GM13976 (cell line): ENCODE measurements at regions not wholly inside any gene's neighbourhood (a gene's known extent, or its start where the extent isn't known, plus 50 kb on each side); places are given as distances from the start of the nearest gene placed in this dataset.

Experiments used
- DNase-seq: peaks from one replicate; pipeline ENCODE4 v3.0.0; 2012; ENCODE audit warnings: low spot score
- in situ Hi-C: fragments of 300-500 bp; cut with MboI; formaldehyde crosslinking; loops from one replicate; pipeline ENCODE4 v1.12.0; 2022; ENCODE audit warnings: low sequenced_read_pairs, mixed read lengths, inconsistent platforms; ENCODE audit not compliant: unreplicated experiment
- TF ChIP-seq, protein P1 (sequence below): IDR thresholded peaks from 2 replicates; pipeline ENCODE4 v1.5.1; 2012; ENCODE audit warnings: borderline replicate concordance, mild to moderate bottlenecking; ENCODE audit not compliant: insufficient read depth; ENCODE audit errors: extremely low read depth, missing control alignments, control extremely low read depth

DNA sequence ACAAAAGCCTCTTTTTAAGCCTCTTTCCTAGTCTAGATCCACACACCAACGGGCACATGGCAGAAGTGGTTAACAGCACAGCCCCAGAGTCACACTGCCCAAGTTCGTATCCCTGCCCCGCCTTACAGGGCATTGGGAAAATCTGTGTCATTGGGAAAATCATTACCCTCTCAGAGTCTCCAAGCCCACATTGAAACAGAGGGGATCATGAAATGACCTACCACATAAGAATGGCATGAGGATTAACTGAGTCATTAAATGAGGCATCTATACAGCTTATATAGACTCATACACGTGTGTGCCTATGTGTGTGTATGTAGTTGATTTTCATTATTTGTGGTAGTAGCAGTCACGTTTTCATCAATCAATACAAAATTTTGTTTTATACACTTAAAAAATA is 469.0 kb upstream of the POU3F3 start:
- DNase-seq = no peak
- TF ChIP-seq, protein P1, sequence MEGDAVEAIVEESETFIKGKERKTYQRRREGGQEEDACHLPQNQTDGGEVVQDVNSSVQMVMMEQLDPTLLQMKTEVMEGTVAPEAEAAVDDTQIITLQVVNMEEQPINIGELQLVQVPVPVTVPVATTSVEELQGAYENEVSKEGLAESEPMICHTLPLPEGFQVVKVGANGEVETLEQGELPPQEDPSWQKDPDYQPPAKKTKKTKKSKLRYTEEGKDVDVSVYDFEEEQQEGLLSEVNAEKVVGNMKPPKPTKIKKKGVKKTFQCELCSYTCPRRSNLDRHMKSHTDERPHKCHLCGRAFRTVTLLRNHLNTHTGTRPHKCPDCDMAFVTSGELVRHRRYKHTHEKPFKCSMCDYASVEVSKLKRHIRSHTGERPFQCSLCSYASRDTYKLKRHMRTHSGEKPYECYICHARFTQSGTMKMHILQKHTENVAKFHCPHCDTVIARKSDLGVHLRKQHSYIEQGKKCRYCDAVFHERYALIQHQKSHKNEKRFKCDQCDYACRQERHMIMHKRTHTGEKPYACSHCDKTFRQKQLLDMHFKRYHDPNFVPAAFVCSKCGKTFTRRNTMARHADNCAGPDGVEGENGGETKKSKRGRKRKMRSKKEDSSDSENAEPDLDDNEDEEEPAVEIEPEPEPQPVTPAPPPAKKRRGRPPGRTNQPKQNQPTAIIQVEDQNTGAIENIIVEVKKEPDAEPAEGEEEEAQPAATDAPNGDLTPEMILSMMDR = no peak
- in situ Hi-C loops = no loop called here

DNA sequence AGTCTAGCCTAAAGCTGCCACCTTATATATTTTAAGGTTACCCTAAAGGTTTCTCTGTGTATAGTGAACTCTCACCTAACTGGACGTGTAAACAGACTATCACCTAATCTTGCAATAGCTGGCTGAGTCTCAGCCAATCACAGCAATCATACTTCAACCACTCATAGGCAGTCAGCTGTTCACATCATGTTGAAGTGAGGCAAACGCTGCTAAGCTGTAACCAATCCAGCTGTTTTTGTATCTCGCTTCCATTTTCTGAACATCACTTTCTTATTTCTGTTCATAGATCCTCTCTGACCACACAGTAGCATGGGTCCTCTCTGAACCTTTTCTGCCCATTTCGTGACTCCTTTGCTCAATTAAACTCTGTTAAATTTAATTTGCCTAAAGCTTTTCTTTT is 468.2 kb upstream of the POU3F3 start:
- DNase-seq = no peak
- TF ChIP-seq, protein P1 = no peak
- in situ Hi-C loops = no loop called here

- in situ Hi-C loops = no loop called here
- TF ChIP-seq, protein P1 = no peak
- DNase-seq = no peak
These were observed 465.6 kb upstream of the POU3F3 start for GRCh38 chr2:104388296-104388695.

DNA sequence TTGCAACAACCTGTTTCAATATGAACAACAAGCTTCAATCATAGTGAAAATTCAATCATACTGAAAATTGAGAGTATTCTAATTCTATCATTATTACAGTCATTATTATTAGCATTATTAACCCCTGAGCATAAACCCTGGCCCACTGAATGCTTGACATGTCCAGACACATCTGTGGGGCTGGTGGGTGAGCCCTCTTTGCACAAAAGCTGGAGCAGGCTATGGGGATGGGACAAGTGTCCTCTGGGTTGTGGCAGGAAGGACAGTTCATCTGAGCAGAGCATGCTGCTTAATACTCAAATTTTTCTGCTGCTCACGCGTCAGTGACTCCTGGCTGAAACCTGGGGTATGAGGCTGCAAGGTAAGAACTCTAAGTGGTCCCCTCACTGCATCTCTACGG is 451.1 kb upstream of the POU3F3 start:
- no peak for DNase-seq
- TF ChIP-seq, protein P1 = no peak
- in situ Hi-C loops = no loop called here

- TF ChIP-seq, protein P1 = no peak
- in situ Hi-C loops = no loop called here
- no peak for DNase-seq
These were observed 449.4 kb upstream of the POU3F3 start for GRCh38 chr2:104404526-104404925.

GRCh38 chr2:104405623-104406022 is 448.3 kb upstream of the POU3F3 start:
- in situ Hi-C loops = no loop called here
- TF ChIP-seq, protein P1 = no peak
- no peak for DNase-seq

- TF ChIP-seq, protein P1 = no peak
- no peak for DNase-seq
- in situ Hi-C loops = no loop called here
These were observed 447.6 kb upstream of the POU3F3 start for GRCh38 chr2:104406261-104406726.
